Memory B cell (primary cell): ENCODE measurements at regions not wholly inside any gene's neighbourhood (a gene's known extent, or its start where the extent isn't known, plus 50 kb on each side); places are given as distances from the start of the nearest gene placed in this dataset.
"Not testable (repeated sequence)": the region's sequence is repeated elsewhere in the genome, so short reads cannot be mapped to it uniquely, and the experiment has no call there.

Experiments
- ATAC-seq: fragments of 150-1000 bp; cut with Tn5 transposase; 2 replicates; pipeline ENCODE4 v1.10.0; 2021; ENCODE audit warnings: low read depth, mild to moderate bottlenecking, moderate library complexity
- DNase-seq, 2 donors: peaks; one replicate each; pipeline ENCODE4 v3.0.0; 2022; ENCODE audit warnings: low spot score in 2 of 2
- H3K27ac Mint-ChIP-seq: one replicate; pipeline ENCODE4 v1.8.0; 2022; ENCODE audit warnings: mild to moderate bottlenecking, moderate library complexity, mixed read lengths
- H3K27me3 Mint-ChIP-seq: one replicate; pipeline ENCODE4 v1.8.0; 2022; ENCODE audit warnings: mixed read lengths
- H3K36me3 Mint-ChIP-seq: one replicate; pipeline ENCODE4 v1.8.0; 2022; ENCODE audit warnings: mild to moderate bottlenecking, mixed read lengths
- H3K4me1 Mint-ChIP-seq: one replicate; pipeline ENCODE4 v1.8.0; 2022; ENCODE audit warnings: mixed read lengths
- H3K4me3 Mint-ChIP-seq: one replicate; pipeline ENCODE4 v1.8.0; 2022; ENCODE audit warnings: mild to moderate bottlenecking, moderate library complexity, mixed read lengths
- H3K9me3 Mint-ChIP-seq: one replicate; pipeline ENCODE4 v1.8.0; 2022; ENCODE audit warnings: mixed read lengths

GRCh38 chr15:89026167-89026566, 62.1 kb upstream of the ABHD2 start:
- ATAC-seq = no peak
- Mint-ChIP-seq H3K4me3 (no peak overlapping the region), H3K4me1 (no peaks in the 10 kb centered on the region), H3K27me3 (peaks cover 6% of the 10 kb centered on the region), H3K9me3 (peaks cover 7% of the 10 kb centered on the region), H3K27ac (no peak overlapping the region), H3K36me3 (no peaks in the 10 kb centered on the region)
- no peak for DNase-seq

DNA sequence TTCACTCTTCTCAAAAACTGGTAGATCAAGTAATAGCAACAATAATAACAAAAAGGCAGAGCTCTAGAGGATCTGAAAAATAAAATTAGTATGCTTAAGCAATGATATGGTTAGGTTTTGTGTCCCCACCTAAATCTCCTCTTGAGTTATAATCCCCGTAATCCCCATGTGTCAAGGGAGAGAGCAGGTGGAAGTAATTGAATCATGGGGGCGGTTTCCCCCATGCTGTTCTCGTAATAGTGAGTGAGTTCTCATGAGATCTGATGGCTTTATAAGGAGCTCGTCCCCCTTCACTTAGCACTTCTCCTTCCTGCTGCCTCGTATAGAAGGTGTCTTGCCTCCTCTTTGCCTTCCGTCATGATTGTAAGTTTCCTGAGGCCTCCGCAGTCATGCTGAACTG, 60.2 kb upstream of the ABHD2 start:
- Mint-ChIP-seq H3K27ac (no peak overlapping the region), H3K9me3 (peaks cover 7% of the 10 kb centered on the region), H3K4me3 (no peak overlapping the region), H3K36me3 (no peaks in the 10 kb centered on the region), H3K4me1 (no peaks in the 10 kb centered on the region), H3K27me3 (peaks cover 4% of the 10 kb centered on the region)
- ATAC-seq (no peak), DNase-seq (no peak)

DNA sequence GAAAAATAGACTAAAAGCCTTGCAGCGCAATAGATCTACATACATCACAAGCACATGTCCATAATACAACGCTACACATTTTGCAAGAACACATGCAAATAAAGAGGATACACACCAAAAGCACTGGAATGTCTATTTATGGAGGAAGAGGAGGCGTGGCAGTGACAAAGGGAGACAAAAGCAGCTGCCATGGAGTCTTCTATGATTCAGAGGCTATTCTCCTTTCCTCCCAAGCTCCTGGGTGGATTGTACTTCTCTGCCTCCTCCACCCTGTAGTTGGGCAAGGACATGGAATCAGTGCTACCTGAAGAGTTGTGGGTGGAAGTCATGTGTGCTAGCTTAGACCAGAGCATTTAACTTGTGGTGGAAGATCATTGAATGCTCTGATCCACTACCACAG, 57.9 kb upstream of the ABHD2 start:
- Mint-ChIP-seq H3K27me3 (peaks cover 4% of the 10 kb centered on the region), H3K4me1 (no peaks in the 10 kb centered on the region), H3K4me3 (no peak overlapping the region), H3K36me3 (no peaks in the 10 kb centered on the region), H3K9me3 (peaks cover 4% of the 10 kb centered on the region), H3K27ac (no peak overlapping the region)
- no peak for DNase-seq
- no peak for ATAC-seq

- DNase-seq, ATAC-seq, H3K27ac Mint-ChIP-seq, H3K9me3 Mint-ChIP-seq, H3K4me3 Mint-ChIP-seq, H3K36me3 Mint-ChIP-seq, H3K27me3 Mint-ChIP-seq, H3K4me1 Mint-ChIP-seq: not testable (repeated sequence)
Observed at GRCh38 chr15:89031637-89032285, 56.5 kb upstream of the ABHD2 start.

- Mint-ChIP-seq H3K36me3 (no peaks in the 10 kb centered on the region), H3K9me3 (no peaks in the 10 kb centered on the region), H3K4me1 (no peaks in the 10 kb centered on the region), H3K4me3 (no peak overlapping the region), H3K27ac (no peak overlapping the region), H3K27me3 (peaks cover 10% of the 10 kb centered on the region)
- no peak for ATAC-seq
- DNase-seq = no peak
Observed at GRCh38 chr15:89034305-89034704, 54.0 kb upstream of the ABHD2 start.

GRCh38 chr15:89035150-89035549, 53.1 kb upstream of the ABHD2 start:
- Mint-ChIP-seq H3K9me3 (no peaks in the 10 kb centered on the region), H3K27ac (no peak overlapping the region), H3K4me1 (no peaks in the 10 kb centered on the region), H3K36me3 (no peaks in the 10 kb centered on the region), H3K4me3 (no peak overlapping the region), H3K27me3 (peaks cover 11% of the 10 kb centered on the region)
- DNase-seq (no peak), ATAC-seq (no peak)

DNA sequence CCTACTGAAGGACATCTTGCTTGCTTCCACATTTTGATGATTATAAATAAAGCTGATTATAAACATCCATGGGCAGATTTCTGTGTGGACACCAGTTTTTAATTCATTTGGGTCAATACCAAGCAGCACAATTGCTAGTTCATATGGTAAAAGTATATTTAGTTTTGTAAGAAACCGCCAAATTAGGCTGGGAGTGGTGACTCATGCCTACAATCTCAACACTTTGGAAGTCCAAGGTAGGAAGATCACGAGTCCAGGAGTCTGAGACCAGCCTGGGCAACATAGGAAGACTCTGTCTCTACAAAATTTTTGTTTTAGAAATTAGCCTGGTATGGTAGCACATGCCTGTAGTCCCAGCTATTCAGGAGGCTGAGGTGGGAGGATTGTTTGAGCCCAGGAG, 52.6 kb upstream of the ABHD2 start:
- H3K36me3 Mint-ChIP-seq = no peaks in the 10 kb centered on the region
- peaks cover 13% of the 10 kb centered on the region for H3K27me3 Mint-ChIP-seq
- ATAC-seq = no peak
- H3K27ac Mint-ChIP-seq = no peak overlapping the region
- no peak for DNase-seq
- H3K9me3 Mint-ChIP-seq = no peaks in the 10 kb centered on the region
- H3K4me3 Mint-ChIP-seq = no peak overlapping the region
- no peaks in the 10 kb centered on the region for H3K4me1 Mint-ChIP-seq

GRCh38 chr15:89038146-89038545, 50.1 kb upstream of the ABHD2 start:
- H3K4me1 Mint-ChIP-seq = no peaks in the 10 kb centered on the region
- DNase-seq = no peak
- ATAC-seq = no peak
- H3K36me3 Mint-ChIP-seq = no peaks in the 10 kb centered on the region
- H3K4me3 Mint-ChIP-seq = no peak overlapping the region
- H3K27me3 Mint-ChIP-seq = peaks cover 13% of the 10 kb centered on the region
- H3K9me3 Mint-ChIP-seq = no peaks in the 10 kb centered on the region
- H3K27ac Mint-ChIP-seq = no peak overlapping the region
